ENCODE measurements at regions not wholly inside any gene's neighbourhood (a gene's known extent, or its start where the extent isn't known, plus 50 kb on each side); places are given as distances from the start of the nearest gene placed in this dataset.

GRCh38 chr6:66068907-66069306 lies 361.9 kb upstream of the EYS start:
- Histone ChIP-seq H3K9me3 (ENCODE audit: insufficient read depth, low read depth) (no peaks in the 10 kb centered on the region), H3K27ac (no peak overlapping the region), H3K9me2 (ENCODE audit: insufficient read depth) (no peaks in the 10 kb centered on the region), H3K36me3 (ENCODE audit: low read depth) (no peaks in the 10 kb centered on the region), H3K27me3 (ENCODE audit: insufficient read depth, low read depth) (no peaks in the 10 kb centered on the region), H3F3A (ENCODE audit: insufficient read depth, low read depth) (no peaks in the 10 kb centered on the region), H3K4me3 (no peak overlapping the region), H3K79me2 (ENCODE audit: low read depth) (no peaks in the 10 kb centered on the region), H3K4me2 (no peak overlapping the region), H4K20me1 (ENCODE audit: insufficient read depth) (no peaks in the 10 kb centered on the region), H3K4me1 (replicated peaks; ENCODE audit: insufficient read depth) (no peaks in the 10 kb centered on the region), H2AFZ (no peak overlapping the region)
- BruUV-seq (replicated peaks) = no TSS peak
- DNase-seq = no peak
- CTCF ChIA-PET = no interaction called here
- POLR2A ChIA-PET (ENCODE audit: unreplicated experiment) = no interaction called here
- intact Hi-C loops (cut with micrococcal nuclease; ENCODE audit: unreplicated experiment) = no loop called here
- no peak for TF ChIP-seq EZH2 (IDR thresholded peaks at IDR 0.05; ENCODE audit: low read depth)
- TF ChIP-seq CTCF (conservative IDR thresholded peaks at IDR 0.05) = no peak

- no peaks in the 10 kb centered on the region for H3K36me3 ChIP-seq (ENCODE audit: low read depth)
- no TSS peak for BruUV-seq (replicated peaks)
- H3K9me2 ChIP-seq (ENCODE audit: insufficient read depth) = no peaks in the 10 kb centered on the region
- no peak overlapping the region for H3K4me2 ChIP-seq
- no peaks in the 10 kb centered on the region for H4K20me1 ChIP-seq (ENCODE audit: insufficient read depth)
- intact Hi-C loops (cut with micrococcal nuclease; ENCODE audit: unreplicated experiment) = no loop called here
- no peaks in the 10 kb centered on the region for H3K9me3 ChIP-seq (ENCODE audit: insufficient read depth, low read depth)
- no peak for DNase-seq
- POLR2A ChIA-PET (ENCODE audit: unreplicated experiment) = no interaction called here
- no peak overlapping the region for H3K4me3 ChIP-seq
- no peak overlapping the region for H3K27ac ChIP-seq
- H2AFZ ChIP-seq = no peak overlapping the region
- no peaks in the 10 kb centered on the region for H3K27me3 ChIP-seq (ENCODE audit: insufficient read depth, low read depth)
- TF ChIP-seq CTCF (conservative IDR thresholded peaks at IDR 0.05) (no peak), EZH2 (IDR thresholded peaks at IDR 0.05; ENCODE audit: low read depth) (no peak)
- H3K79me2 ChIP-seq (ENCODE audit: low read depth) = no peaks in the 10 kb centered on the region
- H3K4me1 ChIP-seq (replicated peaks; ENCODE audit: insufficient read depth) = no peaks in the 10 kb centered on the region
- H3F3A ChIP-seq (ENCODE audit: insufficient read depth, low read depth) = no peaks in the 10 kb centered on the region
- CTCF ChIA-PET = no interaction called here
These were observed 361.0 kb upstream of the EYS start for GRCh38 chr6:66068033-66068432.

GRCh38 chr6:66065313-66065712 lies 358.3 kb upstream of the EYS start:
- no peaks in the 10 kb centered on the region for H4K20me1 ChIP-seq (ENCODE audit: insufficient read depth)
- no peaks in the 10 kb centered on the region for H3K4me1 ChIP-seq (replicated peaks; ENCODE audit: insufficient read depth)
- H3K36me3 ChIP-seq (ENCODE audit: low read depth) = no peaks in the 10 kb centered on the region
- H3K4me2 ChIP-seq = no peak overlapping the region
- DNase-seq = no peak
- ChIA-PET CTCF (no interaction called here), POLR2A (ENCODE audit: unreplicated experiment) (no interaction called here)
- H3K27ac ChIP-seq = no peak overlapping the region
- H3K4me3 ChIP-seq = no peak overlapping the region
- H3K9me3 ChIP-seq (ENCODE audit: insufficient read depth, low read depth) = no peaks in the 10 kb centered on the region
- H3K27me3 ChIP-seq (ENCODE audit: insufficient read depth, low read depth) = no peaks in the 10 kb centered on the region
- H3F3A ChIP-seq (ENCODE audit: insufficient read depth, low read depth) = no peaks in the 10 kb centered on the region
- H3K9me2 ChIP-seq (ENCODE audit: insufficient read depth) = no peaks in the 10 kb centered on the region
- no peak overlapping the region for H2AFZ ChIP-seq
- H3K79me2 ChIP-seq (ENCODE audit: low read depth) = no peaks in the 10 kb centered on the region
- intact Hi-C loops (cut with micrococcal nuclease; ENCODE audit: unreplicated experiment) = no loop called here
- BruUV-seq (replicated peaks) = no TSS peak
- TF ChIP-seq EZH2 (IDR thresholded peaks at IDR 0.05; ENCODE audit: low read depth) (no peak), CTCF (conservative IDR thresholded peaks at IDR 0.05) (no peak)

Data from PC-9 (cell line).